Neuronal stem cell (in vitro differentiated cells): ENCODE measurements at regions not wholly inside any gene's neighbourhood (a gene's known extent, or its start where the extent isn't known, plus 50 kb on each side); places are given as distances from the start of the nearest gene placed in this dataset.
A peak's percentile ranks its signal among the peaks of the same experiment; 100 is the strongest.

Source experiments
- DNase-seq: peaks from one replicate; pipeline ENCODE4 v3.0.0-alpha.2; 2013; ENCODE audit warnings: low spot score
- H2AFZ ChIP-seq: one replicate; pipeline ENCODE4 v1.6.1; 2013; ENCODE audit warnings: mild to moderate bottlenecking, low read length, inconsistent platforms
- H2AK5ac ChIP-seq: 2 replicates; pipeline ENCODE4 v1.6.1; 2013; ENCODE audit warnings: low read depth, mild to moderate bottlenecking, inconsistent platforms, low read length, moderate library complexity, mixed read lengths
- H2BK120ac ChIP-seq: 2 replicates; pipeline ENCODE4 v1.6.1; 2013; ENCODE audit warnings: low read depth, mild to moderate bottlenecking, inconsistent platforms, low read length, moderate library complexity, mixed read lengths
- H2BK12ac ChIP-seq: one replicate; pipeline ENCODE4 v1.6.1; 2013; ENCODE audit warnings: low read length, inconsistent platforms
- H2BK15ac ChIP-seq: 2 replicates; pipeline ENCODE4 v1.6.1; 2013; ENCODE audit warnings: mild to moderate bottlenecking, low read length, inconsistent platforms, mixed read lengths
- H2BK5ac ChIP-seq: one replicate; pipeline ENCODE4 v1.6.1; 2013; ENCODE audit warnings: inconsistent platforms, mild to moderate bottlenecking, low read length, moderate library complexity
- H3K14ac ChIP-seq: one replicate; pipeline ENCODE4 v1.6.1; 2013; ENCODE audit warnings: low read length, inconsistent platforms
- H3K18ac ChIP-seq: 2 replicates; pipeline ENCODE4 v1.6.1; 2013; ENCODE audit warnings: low read length, inconsistent platforms
- H3K23ac ChIP-seq: 2 replicates; pipeline ENCODE4 v1.6.1; 2013; ENCODE audit warnings: low read depth, mild to moderate bottlenecking, mixed read lengths, low read length, inconsistent platforms; ENCODE audit not compliant: poor library complexity
- H3K27ac ChIP-seq: replicated peaks from 3 replicates; pipeline ENCODE4 v1.5.1; 2013; ENCODE audit warnings: low read length, inconsistent platforms
- H3K27me3 ChIP-seq, 3 experiments: 2 replicates each; pipeline ENCODE4 v1.6.1; 2013; ENCODE audit warnings: low read length in 3 of 3, mild to moderate bottlenecking in 2 of 3, inconsistent platforms in 1 of 3, low read depth in 1 of 3, mixed read lengths in 1 of 3, moderate library complexity in 1 of 3; ENCODE audit not compliant: control insufficient read depth in 3 of 3, insufficient read depth in 3 of 3
- H3K36me3 ChIP-seq, 2 donors: replicated peaks in 1 of 2; 2 replicates each; pipeline ENCODE4 v1.6.1; 2013; ENCODE audit warnings: low read length in 2 of 2; ENCODE audit not compliant: control insufficient read depth in 2 of 2, insufficient read depth in 2 of 2
- H3K4ac ChIP-seq: 2 replicates; pipeline ENCODE4 v1.6.1; 2013; ENCODE audit warnings: inconsistent platforms, mild to moderate bottlenecking, low read length, moderate library complexity
- H3K4me1 ChIP-seq, 2 donors: 1 replicate in 1 of 2; 2 replicates in 1 of 2; pipeline ENCODE4 v1.6.1; 2013; ENCODE audit warnings: low read length in 2 of 2, low read depth in 1 of 2; ENCODE audit not compliant: control insufficient read depth in 2 of 2, insufficient read depth in 1 of 2
- H3K4me2 ChIP-seq: one replicate; pipeline ENCODE4 v1.6.1; 2013; ENCODE audit warnings: mild to moderate bottlenecking, low read length, inconsistent platforms; ENCODE audit not compliant: insufficient read depth, poor library complexity, severe bottlenecking
- H3K4me3 ChIP-seq, 2 donors: 2 replicates each; pipeline ENCODE4 v1.5.1; 2013; ENCODE audit warnings: low read length in 2 of 2, mild to moderate bottlenecking in 2 of 2, inconsistent platforms in 1 of 2, moderate library complexity in 1 of 2
- H3K79me1 ChIP-seq: one replicate; pipeline ENCODE4 v1.6.1; 2013; ENCODE audit warnings: low read depth, mild to moderate bottlenecking, inconsistent platforms, low read length, moderate library complexity
- H3K9ac ChIP-seq: one replicate; pipeline ENCODE4 v1.6.1; 2013; ENCODE audit warnings: mild to moderate bottlenecking, low read depth, low read length, inconsistent platforms; ENCODE audit not compliant: poor library complexity
- H3K9me3 ChIP-seq, 2 donors: replicated peaks in 1 of 2; 2 replicates each; pipeline versions ENCODE3 to v1.6.1; 2013; ENCODE audit warnings: low read length in 2 of 2, mild to moderate bottlenecking in 2 of 2, inconsistent platforms in 1 of 2, low read depth in 1 of 2, mixed read lengths in 1 of 2, moderate library complexity in 1 of 2; ENCODE audit not compliant: control insufficient read depth in 2 of 2, insufficient read depth in 1 of 2
- H4K8ac ChIP-seq: one replicate; pipeline ENCODE4 v1.6.1; 2013; ENCODE audit warnings: low read depth, mild to moderate bottlenecking, inconsistent platforms, low read length, moderate library complexity
- H4K91ac ChIP-seq: one replicate; pipeline ENCODE4 v1.6.1; 2013; ENCODE audit warnings: low read length, low read depth, mild to moderate bottlenecking, inconsistent platforms; ENCODE audit not compliant: poor library complexity
- WGBS, 2 donors: extraction: QIAGEN DNeasy Blood & Tissue Kit; methylation state at CpG; one replicate each; pipeline ENCODE4 v1.1.7; 2013; ENCODE audit warnings: missing lambda C conversion rate in 2 of 2, mixed read lengths in 1 of 2; ENCODE audit not compliant: insufficient read length in 2 of 2, insufficient replicate concordance in 1 of 2; ENCODE audit errors: extremely low coverage in 2 of 2; 5-methylcytosine and 5-hydroxymethylcytosine counted together

DNA sequence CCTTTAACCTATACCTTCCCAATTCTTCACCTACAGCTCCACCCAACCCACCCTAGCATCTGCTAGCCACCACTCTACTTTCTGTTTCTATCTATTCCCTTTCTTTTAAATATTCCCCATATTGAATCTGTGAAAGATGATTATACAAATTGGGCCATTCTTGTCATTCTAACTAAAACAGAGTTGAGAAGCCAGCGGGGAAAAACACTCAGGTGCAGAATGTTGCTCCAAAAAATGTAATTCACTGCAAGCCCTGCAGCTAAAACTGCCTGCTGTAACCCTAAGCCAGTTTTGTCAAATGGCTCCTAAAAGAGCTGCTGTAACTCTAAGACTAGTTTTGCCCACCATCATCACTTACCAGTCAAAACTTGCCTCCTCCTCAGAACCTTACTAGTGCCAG is 1468.6 kb upstream of the MIR17HG start:
- WGBS, 2 donors = no CpG with 5 or more reads among the region's 1 CpG

DNA sequence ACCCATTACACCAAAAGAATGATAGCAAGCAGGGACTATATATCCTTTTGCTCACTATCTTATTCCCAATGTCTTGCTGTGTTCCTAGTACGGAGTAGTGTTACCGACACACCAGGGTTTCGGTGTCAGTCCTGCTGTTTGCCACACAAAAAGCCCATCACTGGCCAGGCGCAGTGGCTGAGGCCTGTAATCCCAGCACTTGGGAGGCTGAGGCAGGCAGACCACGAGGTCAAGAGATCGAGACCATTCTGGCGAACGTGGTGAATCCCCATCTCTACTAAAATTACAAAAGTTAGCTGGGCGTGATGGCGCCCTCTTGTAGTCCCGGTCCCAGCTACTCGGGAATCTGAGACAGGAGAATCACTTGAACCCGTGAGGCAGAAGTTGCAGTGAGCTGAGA is 1467.3 kb upstream of the MIR17HG start:
- H3K9me3 ChIP-seq = no peaks in the 10 kb centered on the region
- no peaks in the 10 kb centered on the region for H3K27me3 ChIP-seq
- no peak overlapping the region for H3K14ac ChIP-seq
- H3K4me3 ChIP-seq = no peak overlapping the region
- H4K91ac ChIP-seq = no peak overlapping the region
- no peak overlapping the region for H2BK5ac ChIP-seq
- no peak for DNase-seq
- no peak overlapping the region for H2BK12ac ChIP-seq
- no peak overlapping the region for H3K9ac ChIP-seq
- no peak overlapping the region for H3K23ac ChIP-seq
- H3K27ac ChIP-seq = no peak overlapping the region
- no peak overlapping the region for H2BK120ac ChIP-seq
- WGBS, 2 donors = no CpG with 5 or more reads among the region's 13 CpGs
- H2AK5ac ChIP-seq = no peak overlapping the region
- no peak overlapping the region for H3K4me2 ChIP-seq
- no peak overlapping the region for H3K18ac ChIP-seq
- no peaks in the 10 kb centered on the region for H3K36me3 ChIP-seq
- no peak overlapping the region for H3K4ac ChIP-seq
- no peaks in the 10 kb centered on the region for H3K4me1 ChIP-seq
- H2AFZ ChIP-seq = peak overlapping the region; percentile 32
- no peak overlapping the region for H4K8ac ChIP-seq
- no peak overlapping the region for H2BK15ac ChIP-seq
- no peaks in the 10 kb centered on the region for H3K79me1 ChIP-seq

More for the DNA sequence above, 1468.6 kb upstream of the MIR17HG start:
- Histone ChIP-seq H2BK15ac (no peak overlapping the region), H3K14ac (no peak overlapping the region), H3K27me3 (no peaks in the 10 kb centered on the region), H3K4me3 (no peak overlapping the region), H2BK120ac (no peak overlapping the region), H3K4me2 (no peak overlapping the region), H3K4me1 (no peaks in the 10 kb centered on the region), H3K79me1 (no peaks in the 10 kb centered on the region), H3K9ac (no peak overlapping the region), H3K18ac (no peak overlapping the region), H3K36me3 (no peaks in the 10 kb centered on the region), H4K8ac (no peak overlapping the region), H3K27ac (no peak overlapping the region), H2AK5ac (no peak overlapping the region), H4K91ac (no peak overlapping the region), H3K4ac (no peak overlapping the region), H3K9me3 (no peaks in the 10 kb centered on the region), H2AFZ (peak overlapping the region; percentile 35), H3K23ac (no peak overlapping the region), H2BK12ac (no peak overlapping the region), H2BK5ac (no peak overlapping the region)
- no peak for DNase-seq

- no peak overlapping the region for H2AK5ac ChIP-seq
- no peak overlapping the region for H3K27ac ChIP-seq
- no peak overlapping the region for H3K14ac ChIP-seq
- no peaks in the 10 kb centered on the region for H3K36me3 ChIP-seq
- no peak overlapping the region for H2AFZ ChIP-seq
- no peak overlapping the region for H2BK5ac ChIP-seq
- no peak for DNase-seq
- H4K8ac ChIP-seq = no peak overlapping the region
- no CpG with 5 or more reads among the region's 41 CpGs for WGBS, 2 donors
- no peaks in the 10 kb centered on the region for H3K4me1 ChIP-seq
- H2BK15ac ChIP-seq = no peak overlapping the region
- H3K27me3 ChIP-seq = no peaks in the 10 kb centered on the region
- H3K9me3 ChIP-seq = no peaks in the 10 kb centered on the region
- H2BK12ac ChIP-seq = no peak overlapping the region
- no peak overlapping the region for H3K9ac ChIP-seq
- H3K23ac ChIP-seq = no peak overlapping the region
- no peak overlapping the region for H3K4ac ChIP-seq
- no peak overlapping the region for H3K4me3 ChIP-seq
- H3K18ac ChIP-seq = no peak overlapping the region
- H4K91ac ChIP-seq = no peak overlapping the region
- H2BK120ac ChIP-seq = no peak overlapping the region
- no peaks in the 10 kb centered on the region for H3K79me1 ChIP-seq
- no peak overlapping the region for H3K4me2 ChIP-seq
Measured at GRCh38 chr13:89883893-89884448, 1463.5 kb upstream of the MIR17HG start.

- no peak overlapping the region for H3K23ac ChIP-seq
- no peak overlapping the region for H3K4me2 ChIP-seq
- no peak overlapping the region for H3K14ac ChIP-seq
- H3K27ac ChIP-seq = no peak overlapping the region
- no peak overlapping the region for H3K4me3 ChIP-seq
- H4K91ac ChIP-seq = no peak overlapping the region
- H2BK5ac ChIP-seq = no peak overlapping the region
- H3K9ac ChIP-seq = no peak overlapping the region
- H3K9me3 ChIP-seq = no peaks in the 10 kb centered on the region
- no peak overlapping the region for H2BK15ac ChIP-seq
- no peak overlapping the region for H2AK5ac ChIP-seq
- no peak overlapping the region for H3K4ac ChIP-seq
- no peak overlapping the region for H2BK120ac ChIP-seq
- H2BK12ac ChIP-seq = no peak overlapping the region
- H3K4me1 ChIP-seq = no peaks in the 10 kb centered on the region
- no peak overlapping the region for H3K18ac ChIP-seq
- no peaks in the 10 kb centered on the region for H3K79me1 ChIP-seq
- DNase-seq = no peak
- no peaks in the 10 kb centered on the region for H3K27me3 ChIP-seq
- H3K36me3 ChIP-seq = no peaks in the 10 kb centered on the region
- no peak overlapping the region for H4K8ac ChIP-seq
- no peak overlapping the region for H2AFZ ChIP-seq
Measured at GRCh38 chr13:89890806-89891205, 1456.7 kb upstream of the MIR17HG start.
